GM12873 (cell line): ENCODE measurements at regions not wholly inside any gene's neighbourhood (a gene's known extent, or its start where the extent isn't known, plus 50 kb on each side); places are given as distances from the start of the nearest gene placed in this dataset.

Experiments
- CTCF ChIP-seq: IDR thresholded peaks from 2 replicates; pipeline ENCODE4 v1.5.1; 2012; ENCODE audit warnings: low read depth, mild to moderate bottlenecking, moderate library complexity, low read length, control low read depth; ENCODE audit not compliant: insufficient read depth; ENCODE audit errors: missing control alignments

GRCh38 chr13:79932556-79932955 is 408.4 kb downstream of the SPRY2 start:
- no peak for TF ChIP-seq CTCF

DNA sequence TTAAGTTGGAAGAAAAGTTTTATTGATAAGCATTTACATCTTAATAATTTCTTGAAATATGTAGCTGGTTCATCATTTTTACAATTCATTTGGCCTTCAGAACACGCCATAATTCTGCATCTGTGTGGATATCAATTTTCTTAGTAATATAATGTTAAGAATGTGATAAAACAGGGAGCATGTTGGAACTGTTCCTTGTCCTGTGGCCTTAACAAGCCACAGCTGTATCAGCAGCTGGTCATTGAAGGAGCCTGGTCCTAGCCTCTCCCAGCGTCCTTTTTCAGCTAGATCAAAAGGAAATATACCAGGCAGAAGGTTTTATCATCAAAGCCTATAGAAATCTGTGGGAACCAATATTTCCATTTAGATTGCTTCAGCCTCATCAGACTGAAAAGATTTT is 421.8 kb downstream of the SPRY2 start:
- TF ChIP-seq CTCF, result no peak

DNA sequence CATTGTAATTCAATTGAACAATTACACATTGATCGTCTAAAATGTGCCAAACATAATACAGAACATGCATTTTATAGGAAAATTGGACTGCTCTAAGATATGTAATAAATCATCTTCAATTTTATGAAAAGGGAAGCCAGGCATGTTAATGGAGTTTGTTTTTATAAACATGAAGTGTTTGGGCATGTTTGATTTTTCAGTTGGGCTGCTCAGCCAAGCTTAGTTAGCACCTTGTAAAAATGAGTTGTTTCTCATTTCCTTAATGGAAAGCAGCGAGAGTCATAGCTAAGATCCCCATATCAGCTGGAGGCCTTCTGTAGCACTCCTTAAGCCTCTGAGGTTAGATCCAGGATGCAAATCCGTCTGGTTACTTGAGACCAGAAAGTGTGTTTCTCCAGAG is 422.3 kb downstream of the SPRY2 start:
- TF ChIP-seq CTCF, result no peak

DNA sequence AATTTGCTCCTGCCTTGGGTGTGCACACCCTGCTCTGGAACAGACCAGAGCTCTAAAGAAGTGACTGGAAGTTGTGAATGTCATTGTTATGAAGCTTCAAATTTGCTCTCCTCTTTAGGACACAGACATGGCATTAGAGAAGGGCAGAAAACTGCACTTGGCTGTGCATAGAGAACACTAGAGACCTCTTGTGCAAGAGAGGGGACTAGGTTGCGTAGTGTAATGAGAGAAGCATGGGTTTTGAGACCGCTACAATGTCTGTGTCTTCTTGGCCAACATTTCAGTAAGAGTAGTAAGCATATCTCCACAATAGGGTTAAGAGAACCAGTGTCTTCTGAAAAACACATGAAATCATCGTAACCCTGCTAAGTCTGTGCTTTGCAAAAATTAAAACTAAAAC is 423.3 kb downstream of the SPRY2 start:
- no peak for TF ChIP-seq CTCF

GRCh38 chr13:79915114-79915811 is 425.7 kb downstream of the SPRY2 start:
- no peak for TF ChIP-seq CTCF

DNA sequence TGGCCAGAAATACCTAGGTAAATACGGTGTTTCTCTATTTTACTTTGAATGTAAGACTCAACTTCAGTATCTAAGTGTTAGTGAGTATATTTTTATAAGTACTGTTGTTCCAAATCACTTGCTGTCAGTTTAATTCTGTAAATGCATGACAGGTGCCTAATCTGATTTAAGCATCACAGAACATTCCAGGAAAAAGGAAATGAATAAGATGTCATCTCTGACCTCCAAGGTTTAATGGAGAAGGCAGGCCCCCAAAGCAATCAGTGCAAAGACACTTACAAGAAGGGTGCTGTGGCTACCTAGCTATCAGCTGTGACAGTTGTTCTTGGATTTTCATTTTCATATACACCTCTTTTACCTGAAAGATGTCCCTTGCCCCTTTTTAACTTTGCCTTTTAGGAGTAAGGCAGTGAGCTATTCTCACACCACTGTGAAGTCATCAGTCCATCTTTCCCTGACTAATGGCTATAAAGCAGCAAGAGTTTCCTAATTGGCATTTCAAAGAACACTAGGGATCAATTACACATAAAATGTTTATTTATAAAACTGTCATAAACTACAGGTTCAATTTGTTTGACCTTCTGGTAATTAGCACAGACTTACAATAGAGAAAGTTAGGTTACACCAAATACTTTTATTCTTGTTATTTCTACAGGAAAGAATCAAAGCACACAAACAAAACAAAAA is 427.6 kb downstream of the SPRY2 start:
- no peak for TF ChIP-seq CTCF

DNA sequence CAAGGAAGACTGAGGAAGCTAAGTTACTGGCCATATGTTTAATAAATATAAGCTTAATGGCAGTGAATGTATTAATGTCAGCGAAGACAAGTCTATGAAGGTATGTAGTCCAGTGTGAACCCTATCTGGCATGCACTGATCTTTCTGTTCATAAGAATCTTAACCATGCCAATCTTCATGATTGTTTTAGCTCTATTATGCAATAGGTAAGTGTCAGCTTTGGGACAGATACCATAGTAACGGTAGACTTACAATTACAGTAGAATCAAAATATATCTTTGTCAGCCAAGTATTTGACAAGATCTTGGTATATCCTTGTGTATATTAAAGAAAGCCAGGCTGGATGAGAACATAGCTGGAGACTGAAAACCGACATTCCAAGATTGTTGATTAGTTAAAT is 428.5 kb downstream of the SPRY2 start:
- no peak for TF ChIP-seq CTCF
